A204.1 (cell line): ENCODE measurements at regions not wholly inside any gene's neighbourhood (a gene's known extent, or its start where the extent isn't known, plus 50 kb on each side); places are given as distances from the start of the nearest gene placed in this dataset.
"Not testable (repeated sequence)": the region's sequence is repeated elsewhere in the genome, so short reads cannot be mapped to it uniquely, and the experiment has no call there.

Source experiments
- FAIRE-seq: peaks from 2 replicates; lab custom pipeline; 2012; peaks lifted over from hg19 to GRCh38; lab: Jason Lieb, UNC

- no peak for FAIRE-seq
Observed at GRCh38 chr4:122973465-122973864, 51.1 kb upstream of the NUDT6 start.

DNA sequence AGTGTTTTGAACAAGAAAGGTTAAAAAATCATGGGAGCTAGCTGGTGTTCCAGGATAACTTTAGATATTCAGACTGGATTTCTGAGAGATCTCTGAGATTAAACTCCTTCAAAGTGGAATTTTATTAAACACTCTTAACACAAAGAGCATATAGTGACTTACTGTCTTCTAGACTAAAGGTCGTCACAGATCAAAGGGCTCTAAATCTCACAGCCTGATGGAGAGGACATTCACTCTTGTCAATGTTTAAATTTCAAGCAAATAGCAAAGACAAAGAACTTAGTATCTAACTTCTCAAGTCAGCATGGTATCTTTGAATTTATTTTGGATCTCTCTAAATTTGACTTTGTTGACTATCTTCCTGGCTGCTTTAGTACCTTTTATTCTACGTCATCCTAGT, 53.7 kb upstream of the NUDT6 start:
- no peak for FAIRE-seq

GRCh38 chr4:122977103-122977502, 54.7 kb upstream of the NUDT6 start:
- no peak for FAIRE-seq

DNA sequence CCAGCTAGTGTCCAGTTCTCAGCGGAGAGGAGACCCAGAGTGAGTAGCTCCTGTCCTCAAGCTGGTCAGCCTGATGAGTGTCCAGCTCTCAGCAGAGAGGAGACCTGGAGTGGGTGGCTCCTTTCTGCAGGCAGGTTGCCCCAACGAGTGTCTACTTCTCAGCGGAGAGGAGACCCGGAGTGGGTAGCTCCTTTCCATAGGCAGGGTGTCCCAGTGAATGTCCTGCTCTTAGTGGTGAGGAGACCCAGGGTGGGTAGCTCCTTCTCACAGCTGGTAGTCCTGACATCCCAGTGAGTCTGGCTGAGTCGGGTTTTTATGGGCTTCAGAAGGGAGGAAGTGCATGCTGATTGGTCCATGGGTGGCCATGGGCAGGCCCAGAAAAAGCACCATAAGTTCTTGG, 55.7 kb upstream of the NUDT6 start:
- FAIRE-seq, result no peak

DNA sequence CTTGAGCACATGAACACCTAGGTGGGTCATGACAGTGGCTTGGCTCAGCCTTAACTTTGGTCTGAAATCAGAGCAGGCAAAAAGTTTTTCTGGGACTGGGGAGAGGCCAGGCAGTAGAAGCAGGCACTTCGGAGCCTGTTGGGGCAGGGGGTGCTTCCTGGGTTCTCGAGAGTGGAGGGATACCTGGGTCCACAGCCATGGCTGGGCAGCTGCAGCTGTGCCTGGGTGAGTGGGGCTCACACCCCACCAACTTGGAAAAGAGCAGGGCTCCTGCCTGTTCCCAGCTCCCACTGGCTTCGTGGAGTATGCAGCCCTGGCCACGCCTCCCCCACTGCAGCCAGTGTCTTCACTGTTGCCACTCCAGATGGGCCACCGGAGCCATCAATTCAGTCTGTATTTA, 56.4 kb upstream of the NUDT6 start:
- FAIRE-seq, result no peak

- FAIRE-seq, result no peak
Observed at GRCh38 chr4:122980860-122981259, 58.5 kb upstream of the NUDT6 start.

- no peak for FAIRE-seq
Observed at GRCh38 chr4:122988696-122989095, 66.3 kb upstream of the NUDT6 start.

DNA sequence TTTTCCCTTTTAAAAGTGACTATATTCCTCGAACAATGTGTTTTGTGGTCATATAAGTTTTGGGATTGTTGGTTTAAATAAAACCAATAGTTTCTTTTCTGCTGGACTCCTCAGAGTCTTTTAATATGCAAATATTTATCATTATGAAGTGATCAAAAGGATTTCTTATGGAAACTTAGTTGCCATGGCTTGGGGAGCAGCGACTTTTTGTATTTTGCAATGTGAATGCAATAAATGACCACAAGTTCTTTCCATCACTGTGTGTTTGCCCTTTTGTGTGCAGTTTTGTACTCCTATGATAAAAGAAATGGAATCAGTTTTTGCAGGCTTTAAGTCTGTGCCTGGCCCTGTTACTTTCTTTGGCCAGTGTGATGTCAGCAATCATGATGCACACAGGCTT, 68.5 kb upstream of the NUDT6 start:
- FAIRE-seq, result no peak

DNA sequence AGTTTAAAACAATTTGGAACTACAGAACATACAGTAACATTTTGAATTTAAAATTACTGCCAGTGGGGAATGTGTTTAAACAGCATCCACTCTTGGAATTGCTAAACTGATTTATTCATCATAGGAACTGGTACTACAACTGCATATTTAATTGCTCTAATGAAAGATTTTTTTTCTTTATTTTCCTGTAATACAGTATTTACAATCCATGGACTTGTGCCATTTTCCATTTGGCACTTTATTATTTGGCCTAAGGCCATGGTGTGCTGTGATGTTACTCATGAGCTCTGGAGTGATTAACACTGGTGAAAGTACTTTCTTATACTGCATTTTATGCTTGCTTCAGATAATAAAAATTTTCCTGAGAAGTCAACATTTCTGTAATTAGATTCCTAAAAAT, 69.7 kb upstream of the NUDT6 start:
- no peak for FAIRE-seq

DNA sequence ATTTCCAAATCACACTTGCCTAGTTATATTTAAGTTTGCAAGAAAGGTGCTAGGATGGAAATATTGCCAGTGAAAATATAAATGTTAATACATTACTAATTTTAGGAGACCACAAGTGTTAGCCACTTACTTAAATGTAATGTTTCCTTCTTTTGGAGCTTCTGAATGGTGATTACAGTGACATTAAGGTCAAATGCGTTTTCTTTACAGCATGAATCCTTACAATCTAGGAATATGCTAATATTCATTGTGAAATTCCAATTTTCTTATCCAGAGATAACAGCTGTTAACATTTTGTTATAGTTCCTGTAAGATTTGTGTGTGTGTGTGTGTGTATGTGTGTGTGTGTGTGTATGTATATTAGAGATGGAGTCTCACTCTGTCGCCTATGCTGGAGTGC, 70.2 kb upstream of the NUDT6 start:
- no peak for FAIRE-seq

DNA sequence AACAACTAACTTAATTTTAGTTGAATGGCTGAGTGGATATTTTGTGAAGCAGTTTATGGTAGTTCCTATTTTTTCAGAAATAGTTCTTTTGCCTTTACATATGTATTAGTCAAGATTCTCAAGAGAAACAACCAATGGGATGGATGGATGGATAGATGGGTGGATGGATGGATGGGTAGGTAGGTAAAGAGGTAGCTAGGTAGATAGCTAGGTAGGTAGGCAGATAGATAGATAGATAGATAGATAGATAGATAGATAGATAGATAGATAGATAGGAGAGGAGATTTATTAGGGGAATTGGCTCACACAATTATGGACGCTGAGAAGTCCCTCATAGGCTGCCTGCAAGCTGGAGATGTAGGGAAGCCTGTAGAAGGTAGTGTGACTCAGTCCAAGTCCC, 74.0 kb upstream of the NUDT6 start:
- FAIRE-seq, result no peak

- FAIRE-seq, result no peak
Observed at GRCh38 chr4:122997463-122998101, 75.2 kb upstream of the NUDT6 start.

- not testable (repeated sequence) for FAIRE-seq
Observed at GRCh38 chr4:123004079-123004478, 81.7 kb upstream of the NUDT6 start.

GRCh38 chr4:123005126-123005525, 82.7 kb upstream of the NUDT6 start:
- not testable (repeated sequence) for FAIRE-seq

DNA sequence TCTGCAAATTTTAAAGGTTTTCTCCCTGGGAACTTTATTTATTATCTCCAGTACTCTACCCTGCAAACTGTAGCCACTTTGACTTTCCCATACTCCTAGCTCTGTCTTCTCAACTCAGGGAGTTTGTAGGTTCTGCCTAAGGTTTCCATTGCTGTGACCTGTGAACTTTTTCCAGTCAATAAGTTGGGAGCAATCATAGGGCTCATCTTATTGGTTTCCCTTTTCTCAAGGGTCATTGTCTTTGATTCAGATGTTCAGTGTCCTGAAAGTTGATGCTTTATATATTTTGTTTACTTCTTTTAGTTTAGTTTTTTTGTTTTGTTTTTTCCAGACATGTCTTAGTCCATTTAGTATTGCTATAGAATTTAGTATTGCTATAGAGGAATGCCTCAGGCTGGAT, 85.3 kb upstream of the NUDT6 start:
- FAIRE-seq, result no peak

- FAIRE-seq, result not testable (repeated sequence)
Observed at GRCh38 chr4:123012416-123012815, 90.0 kb upstream of the NUDT6 start.

DNA sequence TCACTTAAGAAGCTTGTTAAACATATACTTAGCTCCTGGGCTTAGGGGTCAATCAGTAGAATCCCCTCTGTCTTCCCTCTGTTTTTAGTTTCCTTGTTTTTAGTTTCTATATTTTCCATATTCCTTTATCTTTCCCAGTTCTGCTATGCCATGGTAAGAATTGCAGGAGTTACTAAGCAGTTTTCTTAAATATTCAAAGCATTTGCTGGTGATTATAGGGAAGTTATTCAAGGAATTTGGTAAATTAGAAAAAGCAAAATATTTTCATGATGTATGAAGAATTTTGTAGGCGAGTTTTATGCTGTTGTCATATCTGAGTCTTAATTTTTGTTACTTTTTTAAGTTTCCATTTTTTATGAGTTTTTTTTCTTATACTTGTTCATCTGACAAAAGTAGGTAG, 91.6 kb upstream of the NUDT6 start:
- FAIRE-seq, result no peak

GRCh38 chr4:123017078-123017477, 94.7 kb upstream of the NUDT6 start:
- FAIRE-seq, result no peak

DNA sequence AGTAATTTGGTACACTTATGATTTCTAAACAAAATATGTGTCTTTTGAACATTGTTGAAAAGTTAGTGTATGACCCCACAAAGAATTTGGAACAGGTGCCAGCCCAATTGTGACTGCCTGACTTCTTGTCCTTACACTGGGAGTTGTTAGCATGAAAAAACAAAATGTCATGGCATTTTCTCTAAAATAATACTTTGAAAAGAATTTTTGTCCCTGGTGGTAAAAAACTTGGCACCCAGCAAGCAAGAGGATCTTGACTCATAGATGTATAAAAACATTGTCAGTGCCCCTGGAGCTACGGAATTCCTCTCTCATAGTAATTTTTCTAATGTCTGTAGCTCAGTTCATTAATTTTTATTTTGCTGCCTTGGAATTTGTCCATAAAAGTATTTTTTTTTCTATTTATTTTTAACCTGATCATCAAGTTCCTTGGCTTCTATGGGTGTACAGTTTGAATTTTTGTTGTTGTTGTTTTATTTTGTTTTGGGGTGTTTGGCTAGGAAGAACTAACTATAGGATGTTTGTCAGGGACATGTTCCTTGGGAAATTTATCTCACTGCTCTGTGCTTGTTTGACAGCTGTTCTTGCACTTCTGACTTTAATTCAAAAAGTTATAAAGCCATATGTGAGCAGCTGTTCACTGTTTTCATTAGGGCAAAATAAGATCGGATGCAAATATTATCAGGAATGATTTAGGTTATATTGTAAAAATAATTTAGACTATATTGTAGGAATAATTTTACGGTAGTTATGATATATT, 95.4 kb upstream of the NUDT6 start:
- peak; percentile 23 for FAIRE-seq

DNA sequence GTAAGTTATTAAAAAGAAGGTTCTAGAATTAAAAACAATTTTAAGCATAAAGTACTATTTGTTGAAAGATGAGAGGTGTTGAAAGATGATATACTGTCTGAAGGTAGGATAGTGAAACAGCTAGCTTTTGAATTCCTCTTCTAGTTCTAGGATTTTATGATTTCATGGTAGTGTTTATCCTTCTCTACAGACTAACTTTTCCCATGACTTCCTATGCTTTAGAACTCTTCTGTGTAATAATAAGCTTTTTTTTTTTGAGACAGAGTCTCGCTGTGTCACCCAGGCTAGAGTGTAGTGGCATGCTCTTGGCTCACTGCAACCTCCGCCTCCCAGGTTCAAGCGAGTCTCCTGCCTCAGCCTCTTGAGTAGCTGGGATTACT, 96.0 kb upstream of the NUDT6 start:
- FAIRE-seq, result peak; percentile 68

DNA sequence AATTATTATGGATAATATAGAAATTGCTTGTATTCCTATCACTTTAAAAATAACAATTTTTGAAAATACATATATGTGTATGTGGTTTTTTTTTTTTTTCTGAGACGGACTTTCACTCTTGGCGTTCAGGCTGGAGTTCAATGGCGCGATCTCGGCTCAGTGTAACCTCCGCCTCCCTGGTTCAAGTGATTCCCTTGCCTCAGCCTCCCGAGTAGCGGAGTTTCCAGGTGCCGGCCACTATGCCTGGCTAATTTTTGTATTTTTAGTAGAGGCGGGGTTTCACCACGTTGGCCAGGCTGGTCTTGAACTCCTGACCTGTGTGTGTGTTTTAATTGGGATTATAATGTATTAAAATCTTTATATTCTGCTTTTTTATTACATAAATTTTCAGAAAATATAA, 97.9 kb upstream of the NUDT6 start:
- no peak for FAIRE-seq

DNA sequence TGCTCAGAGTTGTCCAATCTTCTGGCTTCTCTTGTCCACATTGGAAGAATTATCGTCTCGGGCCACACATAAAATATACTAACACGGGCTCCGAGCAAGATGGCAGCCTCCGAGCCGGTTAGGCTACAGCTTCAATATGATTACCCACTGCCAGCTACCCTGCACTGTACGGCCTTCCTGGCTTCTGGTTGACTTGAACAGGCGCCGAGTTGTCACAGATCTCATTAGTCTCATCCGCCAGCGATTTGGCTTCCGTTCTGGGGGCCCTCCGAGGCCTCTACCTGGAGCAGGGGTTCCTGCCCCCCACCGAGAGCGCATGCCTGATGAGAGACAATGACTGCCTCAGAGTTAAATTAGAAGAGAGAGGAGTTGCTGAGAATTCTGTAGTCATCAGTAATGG, 101.2 kb upstream of the NUDT6 start:
- no peak for FAIRE-seq

GRCh38 chr4:123024710-123025109, 102.3 kb upstream of the NUDT6 start:
- no peak for FAIRE-seq

DNA sequence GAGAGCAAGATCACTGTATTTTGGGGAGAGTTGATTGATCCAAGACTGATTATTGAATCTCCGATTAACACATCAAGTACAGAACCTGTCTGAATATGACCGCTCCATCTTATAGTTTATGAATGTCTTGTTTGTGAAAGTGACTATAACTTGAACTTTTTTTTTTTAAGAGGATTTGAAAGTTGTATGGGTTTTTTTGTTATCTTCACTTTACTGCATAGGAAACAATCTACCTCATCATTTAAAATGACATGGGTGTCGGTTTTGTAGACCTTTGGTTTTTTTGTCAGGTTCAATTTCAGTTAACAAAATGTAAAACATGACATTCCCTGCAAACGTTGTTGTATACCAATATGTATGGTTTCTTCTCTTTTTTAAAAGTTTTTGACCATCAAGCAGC, 103.0 kb upstream of the NUDT6 start:
- FAIRE-seq, result peak; percentile 52
